Urothelium cell line (cell line): ENCODE measurements at regions not wholly inside any gene's neighbourhood (a gene's known extent, or its start where the extent isn't known, plus 50 kb on each side); places are given as distances from the start of the nearest gene placed in this dataset.

Experiments
- DNase-seq: peaks from one replicate; pipeline ENCODE4 v3.0.0; 2011; ENCODE audit warnings: low spot score, mixed read lengths
- FAIRE-seq: peaks from 2 replicates; lab custom pipeline; 2011; peaks lifted over from hg19 to GRCh38; lab: Jason Lieb, UNC

GRCh38 chr3:163891771-163892170, 1186.5 kb downstream of the SI start:
- FAIRE-seq (no peak), DNase-seq (no peak)

- no peak for FAIRE-seq
- no peak for DNase-seq
Observed at GRCh38 chr3:163890661-163891060, 1187.6 kb downstream of the SI start.

- FAIRE-seq (no peak), DNase-seq (no peak)
Observed at GRCh38 chr3:163879172-163879571, 1199.1 kb downstream of the SI start.

GRCh38 chr3:163878396-163878795, 1199.9 kb downstream of the SI start:
- DNase-seq (no peak), FAIRE-seq (no peak)

GRCh38 chr3:163877805-163878204, 1200.5 kb downstream of the SI start:
- DNase-seq (no peak), FAIRE-seq (no peak)

GRCh38 chr3:163863146-163863545, 1215.2 kb downstream of the SI start:
- no peak for DNase-seq
- FAIRE-seq, result no peak

GRCh38 chr3:163852233-163852632, 1226.1 kb downstream of the SI start:
- FAIRE-seq, result no peak
- no peak for DNase-seq

- DNase-seq (no peak), FAIRE-seq (no peak)
Observed at GRCh38 chr3:163838769-163839168, 1239.5 kb downstream of the SI start.

- DNase-seq, result no peak
- no peak for FAIRE-seq
Observed at GRCh38 chr3:163832547-163832946, 1245.7 kb downstream of the SI start.

- FAIRE-seq, result no peak
- no peak for DNase-seq
Observed at GRCh38 chr3:163821841-163822240, 1256.5 kb downstream of the SI start.

- DNase-seq (no peak), FAIRE-seq (no peak)
Observed at GRCh38 chr3:163817015-163817414, 1261.3 kb downstream of the SI start.

- FAIRE-seq, result no peak
- DNase-seq, result no peak
Observed at GRCh38 chr3:163813935-163814334, 1264.4 kb downstream of the SI start.

GRCh38 chr3:163812006-163812405, 1266.3 kb downstream of the SI start:
- no peak for FAIRE-seq
- no peak for DNase-seq

- FAIRE-seq (no peak), DNase-seq (no peak)
Observed at GRCh38 chr3:163809540-163809993, 1268.7 kb downstream of the SI start.

- no peak for FAIRE-seq
Observed at GRCh38 chr3:163786416-163786815, 1291.9 kb downstream of the SI start.

GRCh38 chr3:163785693-163786092, 1292.6 kb downstream of the SI start:
- DNase-seq, result no peak
- FAIRE-seq, result no peak

More at GRCh38 chr3:163786416-163786815, 1291.9 kb downstream of the SI start:
- no peak for DNase-seq

- no peak for FAIRE-seq
- no peak for DNase-seq
Observed at GRCh38 chr3:163779396-163780344, 1298.6 kb downstream of the SI start.

- FAIRE-seq, result no peak
- DNase-seq, result no peak
Observed at GRCh38 chr3:163776743-163777142, 1301.6 kb downstream of the SI start.

GRCh38 chr3:163773136-163773535, 1305.2 kb downstream of the SI start:
- FAIRE-seq (no peak), DNase-seq (no peak)

GRCh38 chr3:163768048-163768447, 1310.2 kb downstream of the SI start:
- no peak for DNase-seq
- no peak for FAIRE-seq

- FAIRE-seq (no peak), DNase-seq (no peak)
Observed at GRCh38 chr3:163766112-163766511, 1312.2 kb downstream of the SI start.

GRCh38 chr3:163753033-163753432, 1325.3 kb downstream of the SI start:
- DNase-seq (no peak), FAIRE-seq (no peak)
